A549 (cell line): ENCODE measurements at regions not wholly inside any gene's neighbourhood (a gene's known extent, or its start where the extent isn't known, plus 50 kb on each side); places are given as distances from the start of the nearest gene placed in this dataset.

Experiments
- EHMT2 ChIP-seq: fragments of 200-600 bp; sonication (generic); IDR thresholded peaks from 2 replicates; pipeline ENCODE4 v1.6.1; 2016; ENCODE audit warnings: antibody characterized with exemption, low read depth, mild to moderate bottlenecking, moderate library complexity
- ELK1 ChIP-seq: fragments of 150-350 bp; IDR thresholded peaks from 2 replicates; pipeline ENCODE4 v1.6.1; 2014; ENCODE audit warnings: low read depth, mild to moderate bottlenecking, low read length
- JUN ChIP-seq, 2 experiments: fragments of >200 bp; sonication (Bioruptor Twin); formaldehyde crosslinking; IDR thresholded peaks; 2 replicates in 1 of 2; 3 replicates in 1 of 2; pipeline ENCODE4 v1.6.1; 2016 to 2017
- PBX3 ChIP-seq: IDR thresholded peaks from 2 replicates; pipeline ENCODE4 v1.6.1; 2012
- POLR2A ChIP-seq: IDR thresholded peaks from 2 replicates; pipeline ENCODE4 v1.6.1; 2012; ENCODE audit warnings: mild to moderate bottlenecking, low read length
- RARB ChIP-seq: fragments of 250-450 bp; sonication (Bioruptor Pico); IDR thresholded peaks from 2 replicates; pipeline ENCODE4 v1.8.0; 2021; ENCODE audit warnings: mild to moderate bottlenecking, moderate library complexity
- SREBF2 ChIP-seq: fragments of 450-650 bp; IDR thresholded peaks from 2 replicates; pipeline ENCODE4 v1.6.1; 2014; ENCODE audit warnings: mild to moderate bottlenecking, moderate library complexity
- ZNF302 ChIP-seq: fragments of 250-450 bp; sonication (Bioruptor Pico); IDR thresholded peaks from 2 replicates; pipeline ENCODE4 v1.9.0; 2021; ENCODE audit warnings: inconsistent platforms, mild to moderate bottlenecking, moderate library complexity
- TF ChIP-seq, protein P1 (sequence below): fragments of >200 bp; sonication (Bioruptor Twin); formaldehyde crosslinking; IDR thresholded peaks from 3 replicates; pipeline ENCODE4 v1.5.1; 2016
- TF ChIP-seq, protein P2 (sequence below): fragments of 200-600 bp; sonication (generic); IDR thresholded peaks from 2 replicates; pipeline ENCODE4 v1.6.1; 2016; ENCODE audit warnings: antibody characterized with exemption, mild to moderate bottlenecking, moderate library complexity

GRCh38 chr6:165206798-165207197, 102.6 kb downstream of the C6orf118 start:
- no peak for TF ChIP-seq ELK1
- TF ChIP-seq RARB (CRISPR knock-in tag) = no peak
- TF ChIP-seq, protein P1, sequence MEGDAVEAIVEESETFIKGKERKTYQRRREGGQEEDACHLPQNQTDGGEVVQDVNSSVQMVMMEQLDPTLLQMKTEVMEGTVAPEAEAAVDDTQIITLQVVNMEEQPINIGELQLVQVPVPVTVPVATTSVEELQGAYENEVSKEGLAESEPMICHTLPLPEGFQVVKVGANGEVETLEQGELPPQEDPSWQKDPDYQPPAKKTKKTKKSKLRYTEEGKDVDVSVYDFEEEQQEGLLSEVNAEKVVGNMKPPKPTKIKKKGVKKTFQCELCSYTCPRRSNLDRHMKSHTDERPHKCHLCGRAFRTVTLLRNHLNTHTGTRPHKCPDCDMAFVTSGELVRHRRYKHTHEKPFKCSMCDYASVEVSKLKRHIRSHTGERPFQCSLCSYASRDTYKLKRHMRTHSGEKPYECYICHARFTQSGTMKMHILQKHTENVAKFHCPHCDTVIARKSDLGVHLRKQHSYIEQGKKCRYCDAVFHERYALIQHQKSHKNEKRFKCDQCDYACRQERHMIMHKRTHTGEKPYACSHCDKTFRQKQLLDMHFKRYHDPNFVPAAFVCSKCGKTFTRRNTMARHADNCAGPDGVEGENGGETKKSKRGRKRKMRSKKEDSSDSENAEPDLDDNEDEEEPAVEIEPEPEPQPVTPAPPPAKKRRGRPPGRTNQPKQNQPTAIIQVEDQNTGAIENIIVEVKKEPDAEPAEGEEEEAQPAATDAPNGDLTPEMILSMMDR = no peak
- TF ChIP-seq POLR2A = no peak
- TF ChIP-seq JUN (IDR thresholded peaks at IDR 0.05) = no peak
- TF ChIP-seq ZNF302 (CRISPR knock-in tag) = no peak
- no peak for TF ChIP-seq EHMT2
- TF ChIP-seq, protein P2, sequence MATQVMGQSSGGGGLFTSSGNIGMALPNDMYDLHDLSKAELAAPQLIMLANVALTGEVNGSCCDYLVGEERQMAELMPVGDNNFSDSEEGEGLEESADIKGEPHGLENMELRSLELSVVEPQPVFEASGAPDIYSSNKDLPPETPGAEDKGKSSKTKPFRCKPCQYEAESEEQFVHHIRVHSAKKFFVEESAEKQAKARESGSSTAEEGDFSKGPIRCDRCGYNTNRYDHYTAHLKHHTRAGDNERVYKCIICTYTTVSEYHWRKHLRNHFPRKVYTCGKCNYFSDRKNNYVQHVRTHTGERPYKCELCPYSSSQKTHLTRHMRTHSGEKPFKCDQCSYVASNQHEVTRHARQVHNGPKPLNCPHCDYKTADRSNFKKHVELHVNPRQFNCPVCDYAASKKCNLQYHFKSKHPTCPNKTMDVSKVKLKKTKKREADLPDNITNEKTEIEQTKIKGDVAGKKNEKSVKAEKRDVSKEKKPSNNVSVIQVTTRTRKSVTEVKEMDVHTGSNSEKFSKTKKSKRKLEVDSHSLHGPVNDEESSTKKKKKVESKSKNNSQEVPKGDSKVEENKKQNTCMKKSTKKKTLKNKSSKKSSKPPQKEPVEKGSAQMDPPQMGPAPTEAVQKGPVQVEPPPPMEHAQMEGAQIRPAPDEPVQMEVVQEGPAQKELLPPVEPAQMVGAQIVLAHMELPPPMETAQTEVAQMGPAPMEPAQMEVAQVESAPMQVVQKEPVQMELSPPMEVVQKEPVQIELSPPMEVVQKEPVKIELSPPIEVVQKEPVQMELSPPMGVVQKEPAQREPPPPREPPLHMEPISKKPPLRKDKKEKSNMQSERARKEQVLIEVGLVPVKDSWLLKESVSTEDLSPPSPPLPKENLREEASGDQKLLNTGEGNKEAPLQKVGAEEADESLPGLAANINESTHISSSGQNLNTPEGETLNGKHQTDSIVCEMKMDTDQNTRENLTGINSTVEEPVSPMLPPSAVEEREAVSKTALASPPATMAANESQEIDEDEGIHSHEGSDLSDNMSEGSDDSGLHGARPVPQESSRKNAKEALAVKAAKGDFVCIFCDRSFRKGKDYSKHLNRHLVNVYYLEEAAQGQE = no peak
- no peak for TF ChIP-seq PBX3
- no peak for TF ChIP-seq SREBF2
